GM12801 (cell line): ENCODE measurements at regions not wholly inside any gene's neighbourhood (a gene's known extent, or its start where the extent isn't known, plus 50 kb on each side); places are given as distances from the start of the nearest gene placed in this dataset.

Experiments used
- TF ChIP-seq, protein P1 (sequence below): IDR thresholded peaks from one replicate; pipeline ENCODE4 v1.5.1; 2011; ENCODE audit warnings: control low read depth; ENCODE audit not compliant: insufficient read length; ENCODE audit errors: extremely low read depth

DNA sequence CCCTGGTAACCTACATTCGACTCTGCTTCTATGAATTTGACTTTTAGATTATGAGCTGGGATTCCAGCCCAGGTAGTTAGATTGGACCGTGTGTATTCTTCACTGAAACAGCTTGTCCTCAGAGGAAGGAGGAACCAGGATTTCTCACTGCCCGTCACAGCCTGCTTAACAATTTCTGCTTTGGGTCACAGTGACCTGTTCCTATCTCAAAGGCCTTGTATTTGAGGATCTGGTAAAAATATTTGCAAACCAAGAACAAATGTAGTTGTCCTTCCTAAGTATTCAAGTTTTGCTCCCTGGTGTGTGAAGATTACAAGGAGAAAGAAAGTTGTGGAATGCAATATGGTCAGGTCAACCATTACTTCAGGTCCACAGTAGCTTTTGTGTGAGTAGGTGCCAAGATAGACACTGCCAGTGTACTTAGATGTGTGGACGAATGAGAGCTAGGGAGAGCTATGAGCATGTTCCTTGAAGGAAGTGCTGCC, 55.1 kb downstream of the KIF4B start:
- TF ChIP-seq, protein P1, sequence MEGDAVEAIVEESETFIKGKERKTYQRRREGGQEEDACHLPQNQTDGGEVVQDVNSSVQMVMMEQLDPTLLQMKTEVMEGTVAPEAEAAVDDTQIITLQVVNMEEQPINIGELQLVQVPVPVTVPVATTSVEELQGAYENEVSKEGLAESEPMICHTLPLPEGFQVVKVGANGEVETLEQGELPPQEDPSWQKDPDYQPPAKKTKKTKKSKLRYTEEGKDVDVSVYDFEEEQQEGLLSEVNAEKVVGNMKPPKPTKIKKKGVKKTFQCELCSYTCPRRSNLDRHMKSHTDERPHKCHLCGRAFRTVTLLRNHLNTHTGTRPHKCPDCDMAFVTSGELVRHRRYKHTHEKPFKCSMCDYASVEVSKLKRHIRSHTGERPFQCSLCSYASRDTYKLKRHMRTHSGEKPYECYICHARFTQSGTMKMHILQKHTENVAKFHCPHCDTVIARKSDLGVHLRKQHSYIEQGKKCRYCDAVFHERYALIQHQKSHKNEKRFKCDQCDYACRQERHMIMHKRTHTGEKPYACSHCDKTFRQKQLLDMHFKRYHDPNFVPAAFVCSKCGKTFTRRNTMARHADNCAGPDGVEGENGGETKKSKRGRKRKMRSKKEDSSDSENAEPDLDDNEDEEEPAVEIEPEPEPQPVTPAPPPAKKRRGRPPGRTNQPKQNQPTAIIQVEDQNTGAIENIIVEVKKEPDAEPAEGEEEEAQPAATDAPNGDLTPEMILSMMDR = no peak

DNA sequence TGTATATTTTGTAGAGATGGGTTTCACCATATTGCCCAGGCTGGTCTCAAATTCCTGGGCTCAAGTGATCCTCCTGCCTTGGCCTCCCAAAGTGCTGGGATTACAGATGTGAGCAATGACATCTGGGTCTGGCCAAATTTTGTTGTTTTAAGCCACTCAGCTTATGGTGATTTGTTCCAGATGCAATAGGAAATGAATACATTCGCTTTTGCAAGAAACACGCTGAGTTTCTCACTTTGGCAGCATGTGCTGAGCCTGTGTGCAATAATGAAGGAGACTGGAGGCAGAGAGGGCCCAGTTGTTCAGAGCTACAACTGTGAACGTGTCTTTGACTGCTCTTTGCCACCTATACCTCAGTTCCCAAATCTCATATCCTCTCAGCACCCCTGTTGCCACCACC, 56.4 kb downstream of the KIF4B start:
- TF ChIP-seq, protein P1 = no peak

DNA sequence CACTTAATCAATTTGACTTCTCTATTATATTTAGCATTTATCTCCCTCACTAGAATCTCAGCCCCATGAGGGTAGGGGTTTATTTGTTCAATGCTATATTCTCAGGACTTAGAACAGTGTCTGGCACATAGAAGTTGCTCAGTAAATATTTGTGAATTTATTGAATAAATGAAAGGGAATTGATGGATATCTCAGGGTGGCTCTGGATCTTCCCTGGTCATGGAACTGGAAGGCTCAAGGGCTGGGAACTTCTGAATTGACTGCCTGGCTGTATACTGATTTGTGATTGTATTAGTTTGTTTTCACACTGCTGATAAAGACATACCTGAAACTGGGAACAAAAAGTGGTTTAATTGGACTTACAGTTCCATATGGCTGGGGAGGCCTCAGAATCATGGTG, 57.2 kb downstream of the KIF4B start:
- TF ChIP-seq, protein P1 = no peak

DNA sequence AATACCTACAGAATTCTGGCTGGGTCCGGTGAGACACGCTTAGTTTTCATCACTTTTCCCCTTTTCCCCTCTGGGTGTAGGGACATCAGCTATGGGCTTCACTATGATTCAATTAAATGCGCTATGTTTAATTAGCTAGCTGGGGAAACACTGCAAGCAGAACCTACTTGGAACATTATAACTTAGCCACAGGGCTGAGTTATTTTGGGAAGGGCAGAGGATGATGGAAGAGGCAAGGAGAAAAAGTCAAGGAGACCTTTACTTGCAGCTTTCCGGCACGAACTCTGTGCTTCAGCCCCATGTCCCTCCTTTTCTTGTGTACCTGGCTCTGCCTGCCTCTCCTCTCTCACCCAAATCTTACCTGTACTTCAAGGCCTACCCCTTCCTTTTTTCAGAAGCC, 62.8 kb downstream of the KIF4B start:
- TF ChIP-seq, protein P1 = no peak

DNA sequence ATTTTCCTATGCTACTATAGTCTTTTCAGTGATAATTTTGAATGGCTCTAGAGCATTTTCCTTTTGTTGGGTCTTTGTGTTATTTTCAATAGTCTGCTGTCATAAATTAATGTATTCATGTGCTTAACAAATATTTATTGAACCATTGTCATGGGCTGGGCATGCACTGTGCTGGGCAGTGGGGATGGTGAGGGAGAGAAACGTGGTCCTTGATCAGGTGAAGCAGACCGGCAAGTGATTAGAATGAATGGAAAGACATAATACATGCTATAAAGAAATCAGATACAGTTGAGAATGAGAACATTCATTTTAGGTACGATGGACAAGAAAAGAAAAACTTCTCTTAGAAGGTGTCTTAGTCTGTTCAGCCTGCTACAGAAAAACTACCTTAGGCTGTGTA, 66.1 kb downstream of the KIF4B start:
- TF ChIP-seq, protein P1 = no peak

DNA sequence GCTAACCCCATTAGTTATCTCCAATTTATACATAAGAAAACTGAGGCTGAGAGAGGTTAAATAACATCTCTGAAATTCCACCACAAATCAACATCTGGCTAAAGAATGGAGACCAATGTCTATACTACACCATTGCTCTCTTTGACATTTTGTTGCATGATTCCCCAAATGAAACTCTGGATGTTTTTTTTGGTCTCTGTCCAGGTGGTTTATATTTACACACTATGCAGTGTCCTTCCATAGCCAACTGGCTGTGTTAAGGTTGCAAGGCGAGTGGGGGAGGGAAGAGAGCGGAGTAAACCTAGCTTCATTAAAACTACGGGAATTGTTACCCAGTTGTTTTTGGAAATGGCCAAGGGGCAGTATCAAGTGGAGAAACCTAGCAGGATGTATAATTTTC, 67.2 kb downstream of the KIF4B start:
- TF ChIP-seq, protein P1 = no peak

DNA sequence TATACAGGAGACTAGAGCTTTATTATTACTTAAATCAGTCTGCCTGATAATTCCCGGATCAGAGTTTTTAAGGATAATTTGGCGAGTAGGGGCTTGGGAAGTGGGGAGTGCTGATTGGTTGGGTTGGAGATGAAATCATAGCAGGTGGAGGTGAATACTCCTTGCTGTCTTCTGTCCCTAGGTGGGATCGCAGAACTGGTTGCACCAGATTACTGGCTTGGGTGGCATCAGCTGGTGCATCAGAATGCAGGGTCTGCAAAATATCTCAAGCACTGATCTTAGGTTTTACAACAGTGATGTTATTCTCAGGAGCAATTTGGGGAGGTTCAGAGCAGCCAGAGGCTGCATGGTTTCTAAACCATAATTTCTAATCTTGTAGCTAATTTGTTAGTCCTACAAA, 68.1 kb downstream of the KIF4B start:
- TF ChIP-seq, protein P1 = no peak

DNA sequence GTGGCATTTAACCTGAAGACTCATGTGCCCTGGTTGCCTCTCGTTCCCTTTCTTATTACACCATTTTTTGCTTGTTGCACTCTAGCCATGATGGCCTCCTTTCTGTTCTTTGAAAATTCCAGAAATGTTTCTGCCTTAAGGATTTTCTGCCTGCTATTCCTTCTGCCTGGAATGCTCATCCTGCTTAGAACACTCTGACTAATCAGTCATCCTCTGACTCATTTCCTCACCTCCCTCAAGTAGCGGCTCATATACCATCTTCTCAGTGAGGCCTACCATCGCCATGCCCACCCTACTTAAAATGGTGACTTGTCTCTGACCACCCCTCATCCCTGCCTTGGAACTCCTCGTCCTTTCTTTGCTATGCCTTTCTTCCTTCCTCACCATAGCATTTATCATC, 68.8 kb downstream of the KIF4B start:
- TF ChIP-seq, protein P1 = no peak
